ENCODE measurements at regions not wholly inside any gene's neighbourhood (a gene's known extent, or its start where the extent isn't known, plus 50 kb on each side); places are given as distances from the start of the nearest gene placed in this dataset.

GRCh38 chr4:81685104-81685503, 213.4 kb upstream of the RASGEF1B start:
- TF ChIP-seq CTCF (IDR thresholded peaks at IDR 0.05; ENCODE audit: poor library complexity, severe bottlenecking) (no peak), EZH2 (IDR thresholded peaks at IDR 0.05; ENCODE audit: borderline replicate concordance, insufficient read depth, low read length, poor library complexity, severe bottlenecking) (no peak)
